ENCODE measurements at regions not wholly inside any gene's neighbourhood (a gene's known extent, or its start where the extent isn't known, plus 50 kb on each side); places are given as distances from the start of the nearest gene placed in this dataset.

DNA sequence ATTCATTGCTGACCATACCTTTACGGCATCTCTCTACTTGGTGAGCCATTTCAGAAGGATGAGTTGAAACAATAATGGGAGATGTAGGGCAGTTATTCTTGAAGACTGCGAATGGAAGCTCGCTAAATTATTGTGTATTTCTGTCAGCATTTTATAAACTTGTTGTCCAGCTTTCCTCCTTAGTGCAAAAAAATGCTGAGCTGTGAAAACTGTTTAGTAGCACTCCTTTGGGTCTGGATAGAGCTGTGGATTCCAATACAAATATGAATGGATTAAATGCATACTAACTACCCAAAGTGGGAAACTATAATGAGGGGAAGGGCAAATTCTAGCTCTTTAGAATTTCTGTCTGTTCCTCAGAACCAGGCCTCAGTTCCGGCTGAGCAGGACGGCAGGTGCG, 461.6 kb downstream of the TXNL1 start:
- Mint-ChIP-seq H3K4me1 (ENCODE audit: low read depth) (no peaks in the 10 kb centered on the region), H3K4me3 (no peak overlapping the region), H3K36me3 (ENCODE audit: low read depth) (no peaks in the 10 kb centered on the region), H3K27me3 (ENCODE audit: low read depth) (no peaks in the 10 kb centered on the region), H3K27ac (no peak overlapping the region), H3K9me3 (ENCODE audit: insufficient read depth) (no peaks in the 10 kb centered on the region)
- ATAC-seq, result no peak
- ChIA-PET CTCF (no interaction called here), POLR2A (no interaction called here)
- no peak for DNase-seq

- ChIA-PET CTCF (no interaction called here), POLR2A (no interaction called here)
- ATAC-seq (no peak), DNase-seq (no peak)
- Mint-ChIP-seq H3K27me3 (ENCODE audit: low read depth) (no peaks in the 10 kb centered on the region), H3K9me3 (ENCODE audit: insufficient read depth) (no peaks in the 10 kb centered on the region), H3K4me3 (no peak overlapping the region), H3K36me3 (ENCODE audit: low read depth) (no peaks in the 10 kb centered on the region), H3K4me1 (ENCODE audit: low read depth) (no peaks in the 10 kb centered on the region), H3K27ac (no peak overlapping the region)
These were observed 462.9 kb downstream of the TXNL1 start for GRCh38 chr18:56175330-56176001.

DNA sequence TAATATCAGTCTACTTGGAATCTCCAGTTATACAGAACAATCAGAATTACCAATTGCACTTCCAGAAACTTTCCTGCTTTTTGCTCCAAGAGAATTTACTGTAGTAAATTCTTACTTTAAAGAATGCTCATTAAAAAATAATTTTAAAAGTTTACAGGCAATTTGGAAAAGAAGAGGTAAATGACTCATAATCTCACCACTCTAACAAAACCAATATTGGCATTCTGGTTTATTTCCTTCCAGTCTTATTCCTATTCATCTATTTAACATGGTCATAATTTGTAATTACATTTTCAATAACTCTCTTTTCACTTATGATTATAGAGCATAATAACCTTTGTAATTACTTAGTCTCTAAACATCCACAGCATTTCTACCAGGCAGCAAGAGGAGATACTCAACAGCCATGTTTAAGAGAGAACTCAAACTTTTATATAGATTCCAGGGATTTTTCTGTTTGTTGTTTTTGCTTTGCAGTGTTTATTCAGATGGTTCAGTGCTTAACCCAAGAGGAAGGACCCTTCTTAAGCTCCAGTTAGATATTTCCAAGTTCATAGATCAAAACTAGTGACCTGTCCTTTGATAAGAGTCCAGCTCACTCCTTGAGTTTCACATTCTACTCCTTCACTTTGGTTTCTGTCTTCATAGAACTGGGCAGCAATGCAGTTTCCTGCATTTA, 464.7 kb downstream of the TXNL1 start:
- POLR2A ChIA-PET, result no interaction called here

GRCh38 chr18:56172527-56172926, 465.9 kb downstream of the TXNL1 start:
- H3K27ac Mint-ChIP-seq, result no peak overlapping the region
- ATAC-seq, result no peak
- H3K27me3 Mint-ChIP-seq (ENCODE audit: low read depth), result no peaks in the 10 kb centered on the region
- H3K9me3 Mint-ChIP-seq (ENCODE audit: insufficient read depth), result no peaks in the 10 kb centered on the region
- DNase-seq, result no peak
- ChIA-PET CTCF (no interaction called here), POLR2A (no interaction called here)
- H3K4me1 Mint-ChIP-seq (ENCODE audit: low read depth), result no peaks in the 10 kb centered on the region
- H3K36me3 Mint-ChIP-seq (ENCODE audit: low read depth), result no peaks in the 10 kb centered on the region
- H3K4me3 Mint-ChIP-seq, result no peak overlapping the region

More for the DNA sequence above, 464.7 kb downstream of the TXNL1 start:
- CTCF ChIA-PET, result no interaction called here
- ATAC-seq (no peak), DNase-seq (no peak)
- Mint-ChIP-seq H3K4me1 (ENCODE audit: low read depth) (no peaks in the 10 kb centered on the region), H3K9me3 (ENCODE audit: insufficient read depth) (no peaks in the 10 kb centered on the region), H3K27me3 (ENCODE audit: low read depth) (no peaks in the 10 kb centered on the region), H3K27ac (no peak overlapping the region), H3K36me3 (ENCODE audit: low read depth) (no peaks in the 10 kb centered on the region), H3K4me3 (no peak overlapping the region)

DNA sequence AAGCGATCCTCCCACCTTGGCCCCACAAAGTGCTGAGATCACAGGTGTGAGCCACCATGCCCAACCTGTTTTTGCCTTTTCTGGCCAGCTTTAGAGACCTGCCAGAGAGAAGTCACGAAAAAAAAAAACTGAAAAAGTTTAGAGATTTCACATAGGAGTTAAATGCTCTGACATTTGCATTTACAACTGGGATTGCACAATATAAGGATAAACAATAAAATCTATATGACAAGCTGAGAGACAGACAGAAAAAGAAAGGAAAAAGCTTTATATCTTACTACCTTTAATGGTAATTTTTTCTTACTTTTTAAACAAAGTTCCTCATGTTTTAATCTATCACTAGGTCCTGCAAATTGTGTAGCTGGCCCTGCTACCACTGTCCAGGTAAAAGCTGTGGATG, 466.5 kb downstream of the TXNL1 start:
- H3K4me1 Mint-ChIP-seq (ENCODE audit: low read depth), result no peaks in the 10 kb centered on the region
- CTCF ChIA-PET, result no interaction called here
- POLR2A ChIA-PET, result no interaction called here

DNA sequence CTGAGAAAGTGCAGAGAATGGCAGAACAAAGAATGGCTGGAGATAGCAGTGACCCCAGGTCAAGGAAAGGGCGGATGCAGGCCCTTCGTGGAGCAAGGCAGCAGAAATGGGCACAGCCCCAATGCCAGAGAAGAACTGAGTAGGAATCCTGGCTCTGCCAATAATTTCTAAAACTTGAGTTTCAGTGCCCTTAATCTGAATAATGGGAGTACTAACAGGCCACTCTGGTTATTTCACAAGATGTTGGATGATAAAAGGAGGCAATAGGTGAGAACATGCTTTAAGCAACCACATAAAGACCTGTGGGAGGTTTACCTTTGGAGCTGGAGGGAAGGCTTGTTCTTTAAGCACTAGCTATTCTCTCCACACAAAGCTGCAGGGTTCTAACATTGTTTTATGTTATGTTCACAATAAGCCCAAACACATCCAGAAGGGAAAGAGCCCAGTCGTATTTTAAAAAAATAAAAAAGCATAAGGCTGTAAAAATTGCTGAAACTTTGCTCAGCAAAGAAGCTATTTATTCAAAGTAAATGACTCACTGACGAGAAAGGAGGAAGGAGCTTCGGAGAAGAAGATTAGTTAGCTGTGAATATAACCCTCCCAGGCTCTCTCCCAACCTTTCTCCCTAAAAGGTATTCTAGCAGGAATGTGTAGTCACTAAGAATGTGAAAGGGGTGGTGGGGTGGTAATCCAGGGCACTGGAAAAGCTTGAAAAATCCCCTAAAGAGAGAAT, 470.2 kb downstream of the TXNL1 start:
- no peak for ATAC-seq
- Mint-ChIP-seq H3K4me3 (no peak overlapping the region), H3K36me3 (ENCODE audit: low read depth) (no peaks in the 10 kb centered on the region), H3K27me3 (ENCODE audit: low read depth) (no peaks in the 10 kb centered on the region), H3K9me3 (ENCODE audit: insufficient read depth) (no peaks in the 10 kb centered on the region), H3K4me1 (ENCODE audit: low read depth) (no peaks in the 10 kb centered on the region), H3K27ac (no peak overlapping the region)
- POLR2A ChIA-PET, result no interaction called here
- DNase-seq, result no peak
- CTCF ChIA-PET, result no interaction called here

More for the DNA sequence above, 466.5 kb downstream of the TXNL1 start:
- Mint-ChIP-seq H3K27me3 (ENCODE audit: low read depth) (no peaks in the 10 kb centered on the region), H3K36me3 (ENCODE audit: low read depth) (no peaks in the 10 kb centered on the region), H3K27ac (no peak overlapping the region), H3K9me3 (ENCODE audit: insufficient read depth) (no peaks in the 10 kb centered on the region), H3K4me3 (no peak overlapping the region)
- DNase-seq (no peak), ATAC-seq (no peak)

DNA sequence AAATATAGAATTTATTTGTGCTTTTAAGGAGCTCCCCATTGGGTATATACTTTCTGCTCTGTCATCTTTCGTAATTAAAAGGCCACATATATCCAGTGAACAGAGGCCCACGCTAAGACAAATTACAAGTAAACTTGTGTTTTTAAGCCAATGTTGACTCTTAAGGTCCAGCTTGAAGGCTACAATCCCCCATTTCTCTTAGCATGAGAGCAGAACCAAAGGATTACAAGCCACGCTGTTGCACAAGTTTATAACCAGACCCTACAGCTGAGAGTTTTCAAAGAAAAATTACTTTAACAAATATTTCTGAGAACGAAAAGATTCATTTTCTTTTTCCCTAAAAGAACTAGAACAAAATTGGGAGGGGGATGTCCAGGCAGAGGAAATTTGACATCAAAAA, 471.0 kb downstream of the TXNL1 start:
- Mint-ChIP-seq H3K9me3 (ENCODE audit: insufficient read depth) (no peaks in the 10 kb centered on the region), H3K27me3 (ENCODE audit: low read depth) (no peaks in the 10 kb centered on the region), H3K4me3 (no peak overlapping the region), H3K27ac (no peak overlapping the region), H3K4me1 (ENCODE audit: low read depth) (no peaks in the 10 kb centered on the region), H3K36me3 (ENCODE audit: low read depth) (no peaks in the 10 kb centered on the region)
- DNase-seq (no peak), ATAC-seq (no peak)
- ChIA-PET CTCF (no interaction called here), POLR2A (no interaction called here)

GRCh38 chr18:56166914-56167313, 471.5 kb downstream of the TXNL1 start:
- H3K27ac Mint-ChIP-seq, result no peak overlapping the region
- no peak for DNase-seq
- ChIA-PET POLR2A (no interaction called here), CTCF (no interaction called here)
- H3K4me1 Mint-ChIP-seq (ENCODE audit: low read depth), result no peaks in the 10 kb centered on the region
- no peak for ATAC-seq
- no peak overlapping the region for H3K4me3 Mint-ChIP-seq
- no peaks in the 10 kb centered on the region for H3K27me3 Mint-ChIP-seq (ENCODE audit: low read depth)
- no peaks in the 10 kb centered on the region for H3K36me3 Mint-ChIP-seq (ENCODE audit: low read depth)
- H3K9me3 Mint-ChIP-seq (ENCODE audit: insufficient read depth), result no peaks in the 10 kb centered on the region

DNA sequence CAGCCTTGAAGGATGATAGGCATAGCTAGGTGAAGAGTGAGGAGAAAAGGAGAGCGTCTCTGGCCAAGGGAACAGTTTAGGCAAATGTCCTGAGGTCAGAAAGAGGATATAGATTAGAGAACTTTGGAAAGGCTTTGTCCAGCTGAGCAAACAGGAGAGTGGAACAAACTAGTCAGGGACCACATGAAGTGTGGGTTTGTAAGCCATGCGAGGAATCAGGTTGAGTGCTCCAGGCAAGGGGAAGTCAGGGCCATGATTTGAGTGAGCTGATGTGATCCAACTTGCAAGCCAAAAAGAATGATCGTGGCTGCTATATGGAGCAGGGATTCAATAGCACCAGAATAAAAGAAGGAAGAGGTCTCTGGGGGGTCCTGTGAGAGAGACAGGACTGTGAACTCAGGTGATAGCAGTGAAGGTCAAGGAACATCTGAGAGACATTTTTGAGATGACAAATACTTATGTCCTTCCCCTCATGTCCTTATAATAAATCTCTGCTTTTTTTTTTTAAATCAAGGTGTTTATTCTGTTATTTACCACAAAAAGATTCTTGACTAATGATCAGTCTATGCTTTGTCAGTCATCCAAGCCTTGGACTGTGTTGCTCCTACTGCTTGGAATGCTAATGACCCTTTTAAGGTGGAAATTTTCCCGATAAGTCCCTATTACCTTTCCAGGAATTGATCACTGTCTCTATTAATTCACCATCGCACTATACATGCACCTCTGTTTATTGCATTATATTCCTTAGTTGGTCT, 472.6 kb downstream of the TXNL1 start:
- H3K4me1 Mint-ChIP-seq (ENCODE audit: low read depth), result no peaks in the 10 kb centered on the region
- ATAC-seq, result no peak
- H3K4me3 Mint-ChIP-seq, result no peak overlapping the region
- no peak for DNase-seq
- ChIA-PET CTCF (no interaction called here), POLR2A (no interaction called here)
- H3K27ac Mint-ChIP-seq, result no peak overlapping the region
- no peaks in the 10 kb centered on the region for H3K27me3 Mint-ChIP-seq (ENCODE audit: low read depth)
- H3K9me3 Mint-ChIP-seq (ENCODE audit: insufficient read depth), result no peaks in the 10 kb centered on the region
- H3K36me3 Mint-ChIP-seq (ENCODE audit: low read depth), result no peaks in the 10 kb centered on the region

- H3K27ac Mint-ChIP-seq, result no peak overlapping the region
- ChIA-PET CTCF (no interaction called here), POLR2A (no interaction called here)
- H3K9me3 Mint-ChIP-seq (ENCODE audit: insufficient read depth), result no peaks in the 10 kb centered on the region
- DNase-seq (no peak), ATAC-seq (no peak)
- no peaks in the 10 kb centered on the region for H3K27me3 Mint-ChIP-seq (ENCODE audit: low read depth)
- no peak overlapping the region for H3K4me3 Mint-ChIP-seq
- no peaks in the 10 kb centered on the region for H3K4me1 Mint-ChIP-seq (ENCODE audit: low read depth)
- H3K36me3 Mint-ChIP-seq (ENCODE audit: low read depth), result no peaks in the 10 kb centered on the region
These were observed 475.8 kb downstream of the TXNL1 start for GRCh38 chr18:56162311-56163265.

DNA sequence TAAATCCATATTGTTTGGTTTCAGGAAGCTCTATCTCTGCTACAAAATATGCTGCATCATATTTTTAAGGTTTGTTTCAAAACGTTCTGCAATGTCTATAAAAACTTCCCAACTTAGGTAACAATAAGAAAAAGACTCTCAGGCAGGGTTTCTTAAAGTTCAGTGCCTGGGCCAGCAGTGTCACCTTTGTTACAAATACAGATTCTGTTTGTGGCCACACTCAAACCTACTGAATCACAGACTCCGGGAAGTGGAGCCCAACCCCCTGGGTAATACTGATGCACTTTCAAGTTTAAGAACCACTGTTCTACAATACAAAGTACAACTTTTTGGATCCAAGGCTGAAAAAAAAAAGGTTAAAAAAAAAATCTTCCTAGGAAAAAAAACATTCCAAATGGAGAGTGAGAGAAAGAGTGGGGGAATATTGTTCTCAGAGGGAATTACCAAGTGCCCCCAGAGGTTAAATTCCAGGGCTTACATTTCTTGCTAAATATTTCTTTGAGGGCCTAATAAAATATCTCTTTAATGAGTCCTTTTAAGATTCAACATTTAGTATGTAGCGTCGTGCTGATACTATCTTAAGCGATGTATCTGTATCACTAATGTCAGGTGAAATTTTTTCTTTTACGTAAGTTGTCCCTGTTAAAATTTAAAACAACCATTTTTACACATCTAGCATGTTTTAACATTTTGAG, 476.7 kb downstream of the TXNL1 start:
- CTCF ChIA-PET, result no interaction called here
- no peaks in the 10 kb centered on the region for H3K36me3 Mint-ChIP-seq (ENCODE audit: low read depth)
- no peaks in the 10 kb centered on the region for H3K9me3 Mint-ChIP-seq (ENCODE audit: insufficient read depth)
- no peaks in the 10 kb centered on the region for H3K27me3 Mint-ChIP-seq (ENCODE audit: low read depth)
- no peak overlapping the region for H3K27ac Mint-ChIP-seq
- H3K4me1 Mint-ChIP-seq (ENCODE audit: low read depth), result no peaks in the 10 kb centered on the region
- DNase-seq, result no peak
- no peak for ATAC-seq
- H3K4me3 Mint-ChIP-seq, result no peak overlapping the region
- POLR2A ChIA-PET, result no interaction called here

Measured in activated CD8-positive, alpha-beta T cell treated with anti-CD3 and anti-CD28 coated beads, Interleukin-2, amount 10 ng/mL, durations not matched to agents 7 days and 5 days (primary cell).